ENCODE measurements at regions not wholly inside any gene's neighbourhood (a gene's known extent, or its start where the extent isn't known, plus 50 kb on each side); places are given as distances from the start of the nearest gene placed in this dataset.

DNA sequence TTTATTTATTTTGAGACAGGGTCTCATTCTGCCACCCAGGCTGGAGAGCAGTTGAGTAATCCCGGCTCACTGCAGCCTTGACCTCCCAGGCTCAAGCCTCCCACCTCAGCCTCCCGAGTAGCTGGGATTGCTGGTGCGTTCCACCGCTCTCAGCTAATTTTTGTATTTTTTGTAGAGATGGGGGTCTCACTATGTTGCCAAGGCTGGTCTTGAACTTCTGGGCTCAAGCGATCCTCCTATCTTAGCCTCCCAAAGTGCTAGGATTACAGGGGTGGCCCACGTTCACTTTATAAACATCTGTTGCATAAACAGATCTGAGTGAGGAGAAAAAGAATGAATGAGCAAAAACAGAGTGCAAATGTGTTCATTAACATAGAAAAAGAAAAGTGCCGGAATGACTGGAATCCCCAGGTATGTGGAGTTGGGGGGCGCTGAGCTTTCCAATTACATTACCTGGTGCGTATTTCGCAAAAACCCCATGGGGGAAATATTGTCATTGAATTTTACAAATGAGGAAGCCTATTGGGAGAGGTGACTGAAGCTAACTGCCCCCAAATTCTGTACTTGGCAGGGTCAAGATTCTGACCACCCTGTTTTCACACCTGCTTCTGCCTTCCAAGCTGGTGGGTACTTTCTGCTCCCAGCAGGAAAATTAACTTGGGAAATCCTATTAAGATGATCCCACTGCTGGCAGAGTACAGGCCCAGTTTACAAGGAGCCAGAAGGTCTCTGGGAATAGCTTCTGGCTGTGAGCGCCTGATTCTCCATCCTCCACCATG is 207.7 kb upstream of the JARID2 start:
- no peak overlapping the region for H3K27ac Mint-ChIP-seq
- H3K4me1 Mint-ChIP-seq = peaks cover 3% of the 10 kb centered on the region
- ATAC-seq (ENCODE audit: low read depth) (no peak), DNase-seq (no peak)
- no peaks in the 10 kb centered on the region for H3K9me3 Mint-ChIP-seq
- POLR2A ChIA-PET = no interaction called here
- no peak overlapping the region for H3K4me3 Mint-ChIP-seq
- peaks cover 2% of the 10 kb centered on the region for H3K27me3 Mint-ChIP-seq
- H3K36me3 Mint-ChIP-seq = no peaks in the 10 kb centered on the region

DNA sequence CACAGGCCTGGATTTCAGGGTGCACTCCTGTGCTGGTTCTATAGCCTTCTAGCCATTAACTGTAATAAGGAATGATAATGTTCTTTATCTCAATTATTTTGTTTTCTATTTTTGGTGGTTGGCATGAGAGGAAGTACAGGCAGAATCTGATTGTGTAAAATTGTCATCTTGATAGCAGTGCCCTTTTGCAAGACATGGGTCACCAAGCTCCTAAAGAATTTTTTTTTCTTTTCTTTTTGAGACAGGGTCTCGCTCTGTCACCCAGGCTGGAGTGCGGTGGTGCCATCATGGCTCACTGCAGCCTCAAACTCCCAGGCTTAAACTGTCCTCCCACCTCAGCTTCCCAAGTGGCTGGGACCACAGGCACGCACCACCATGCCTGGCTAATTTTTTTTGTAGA is 206.7 kb upstream of the JARID2 start:
- POLR2A ChIA-PET = no interaction called here
- H3K27ac Mint-ChIP-seq = no peak overlapping the region
- H3K4me3 Mint-ChIP-seq = no peak overlapping the region
- DNase-seq = no peak
- no peaks in the 10 kb centered on the region for H3K4me1 Mint-ChIP-seq
- H3K27me3 Mint-ChIP-seq = peaks cover 2% of the 10 kb centered on the region
- H3K9me3 Mint-ChIP-seq = no peaks in the 10 kb centered on the region
- ATAC-seq (ENCODE audit: low read depth) = no peak
- H3K36me3 Mint-ChIP-seq = no peaks in the 10 kb centered on the region

DNA sequence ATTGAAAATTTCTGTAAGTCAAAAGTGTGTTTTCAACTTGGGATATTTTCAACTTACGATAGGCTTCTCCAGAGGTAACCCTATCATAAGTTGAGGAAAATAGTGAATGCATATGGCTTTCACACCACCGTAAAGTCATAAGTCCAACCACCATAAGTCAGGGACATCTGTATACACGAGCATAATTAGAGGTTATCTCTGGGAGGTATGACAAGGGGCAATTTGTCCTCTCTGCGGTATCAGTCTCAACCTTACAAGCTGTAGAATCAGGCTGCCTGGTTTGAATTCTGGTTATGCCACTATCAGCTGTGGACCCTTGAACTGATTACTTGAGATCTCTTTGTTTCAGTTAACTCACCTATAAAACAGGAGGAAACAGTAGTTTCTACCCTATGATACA is 202.9 kb upstream of the JARID2 start:
- DNase-seq = no peak
- Mint-ChIP-seq H3K27ac (no peak overlapping the region), H3K27me3 (peaks cover 7% of the 10 kb centered on the region), H3K4me3 (no peak overlapping the region), H3K36me3 (no peaks in the 10 kb centered on the region), H3K4me1 (no peaks in the 10 kb centered on the region), H3K9me3 (peaks cover 2% of the 10 kb centered on the region)
- POLR2A ChIA-PET = no interaction called here
- no peak for ATAC-seq (ENCODE audit: low read depth)

DNA sequence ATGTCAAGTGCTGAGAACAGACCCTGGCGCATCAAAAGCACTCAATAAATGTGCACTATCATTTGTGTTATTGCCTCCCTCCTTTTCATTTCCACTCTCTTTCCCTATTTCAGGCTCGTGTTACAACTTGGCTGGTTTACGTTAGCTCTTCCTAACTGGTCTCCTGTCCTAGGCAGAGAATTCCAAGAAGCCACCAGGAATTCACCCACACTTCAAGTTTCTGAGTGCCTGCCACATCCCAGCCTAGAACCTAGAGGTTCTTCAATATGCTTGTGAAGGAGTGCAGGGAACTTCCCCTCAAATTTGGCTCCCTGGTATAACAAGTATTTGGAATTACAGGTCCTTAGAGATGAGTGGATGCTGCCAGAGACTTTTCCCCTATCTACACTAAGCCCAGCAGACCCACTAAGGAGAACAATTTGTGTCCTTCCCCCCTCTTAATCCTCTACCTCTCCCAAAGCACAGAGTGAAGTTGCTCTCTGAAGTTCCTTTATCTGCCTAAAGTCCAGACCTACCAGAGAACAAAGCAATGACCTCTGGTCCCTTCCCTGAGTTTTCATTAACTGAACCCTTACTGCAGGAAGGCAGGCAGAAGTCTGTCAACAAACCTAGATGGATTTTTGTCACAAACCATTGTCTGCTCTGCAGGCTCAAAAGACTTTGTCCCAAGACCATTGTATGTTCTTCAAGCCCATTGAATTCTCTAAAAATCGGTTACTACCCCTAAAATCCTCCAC is 201.6 kb upstream of the JARID2 start:
- no peaks in the 10 kb centered on the region for H3K36me3 Mint-ChIP-seq
- no peak for DNase-seq
- POLR2A ChIA-PET = no interaction called here
- peaks cover 2% of the 10 kb centered on the region for H3K9me3 Mint-ChIP-seq
- ATAC-seq (ENCODE audit: low read depth) = no peak
- peaks cover 4% of the 10 kb centered on the region for H3K27me3 Mint-ChIP-seq
- H3K4me1 Mint-ChIP-seq = no peaks in the 10 kb centered on the region
- no peak overlapping the region for H3K27ac Mint-ChIP-seq
- H3K4me3 Mint-ChIP-seq = no peak overlapping the region

DNA sequence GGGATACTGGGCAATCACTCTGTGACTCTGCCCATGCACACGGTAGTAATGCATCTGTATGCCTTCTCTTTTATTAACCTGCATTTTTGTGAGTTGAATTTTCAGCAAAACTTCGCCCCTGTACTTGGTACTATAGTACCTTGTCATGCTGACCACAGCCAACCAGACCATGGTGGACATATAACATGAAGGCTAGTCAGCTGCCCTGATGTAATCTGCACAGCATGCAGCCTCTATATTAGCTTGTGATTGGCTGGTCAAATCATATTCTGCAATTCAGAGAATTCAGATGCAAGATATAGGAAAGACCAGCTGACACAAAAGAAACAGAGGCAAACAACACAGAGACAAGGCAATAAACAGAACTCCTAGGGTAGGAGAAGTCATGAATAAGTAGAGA is 200.9 kb upstream of the JARID2 start:
- ATAC-seq (ENCODE audit: low read depth) = no peak
- Mint-ChIP-seq H3K27me3 (peaks cover 4% of the 10 kb centered on the region), H3K36me3 (no peaks in the 10 kb centered on the region), H3K4me3 (no peak overlapping the region), H3K27ac (no peak overlapping the region), H3K4me1 (no peaks in the 10 kb centered on the region), H3K9me3 (peaks cover 2% of the 10 kb centered on the region)
- POLR2A ChIA-PET = no interaction called here
- no peak for DNase-seq

DNA sequence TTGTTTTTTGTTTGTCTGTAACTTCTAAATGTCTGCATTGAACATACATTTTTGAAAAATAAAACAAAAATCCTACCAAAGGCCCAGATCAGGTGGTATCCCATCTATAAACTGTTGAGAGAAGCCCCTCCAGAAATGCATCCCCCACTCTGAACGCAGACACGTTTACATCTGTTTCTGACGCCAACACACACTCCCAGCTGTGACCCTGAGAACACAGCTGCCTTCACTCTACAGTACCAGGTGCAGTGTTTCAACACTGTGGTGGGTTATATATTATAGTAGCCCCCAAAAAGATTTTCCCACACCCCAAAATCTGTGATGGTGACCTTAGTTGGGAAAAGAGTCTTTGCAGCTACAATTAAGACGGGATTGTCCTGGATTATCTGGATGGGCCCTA is 199.1 kb upstream of the JARID2 start:
- H3K36me3 Mint-ChIP-seq = no peaks in the 10 kb centered on the region
- peaks cover 4% of the 10 kb centered on the region for H3K27me3 Mint-ChIP-seq
- no peaks in the 10 kb centered on the region for H3K4me1 Mint-ChIP-seq
- H3K27ac Mint-ChIP-seq = no peak overlapping the region
- POLR2A ChIA-PET = interaction anchor here (0.6 kb wide), 1 partner anchor 903 kb away, joined by 3 read pairs; no protein-coding TSS in a partner anchor
- no peak for DNase-seq
- no peak overlapping the region for H3K4me3 Mint-ChIP-seq
- ATAC-seq (ENCODE audit: low read depth) = no peak
- peaks cover 2% of the 10 kb centered on the region for H3K9me3 Mint-ChIP-seq

DNA sequence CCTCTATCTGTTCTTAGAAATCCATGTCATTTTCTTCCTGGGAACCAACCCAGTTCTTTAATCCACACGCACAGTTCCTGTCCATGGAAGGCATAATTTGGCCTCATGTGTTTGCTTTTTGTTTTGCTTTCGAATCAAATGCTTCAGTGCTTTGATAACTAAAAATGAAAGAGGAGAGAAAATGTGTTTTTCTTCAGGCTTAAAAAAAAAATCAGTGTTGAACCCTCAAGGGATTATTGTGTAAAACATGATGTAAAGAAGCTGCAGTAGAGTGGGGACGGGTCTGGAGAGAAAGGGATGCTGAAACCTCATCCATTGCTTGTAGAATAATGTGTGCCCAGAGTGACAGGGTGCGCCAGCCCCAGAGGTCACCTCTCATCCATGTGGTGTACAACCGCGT is 197.5 kb upstream of the JARID2 start:
- no peak for DNase-seq

DNA sequence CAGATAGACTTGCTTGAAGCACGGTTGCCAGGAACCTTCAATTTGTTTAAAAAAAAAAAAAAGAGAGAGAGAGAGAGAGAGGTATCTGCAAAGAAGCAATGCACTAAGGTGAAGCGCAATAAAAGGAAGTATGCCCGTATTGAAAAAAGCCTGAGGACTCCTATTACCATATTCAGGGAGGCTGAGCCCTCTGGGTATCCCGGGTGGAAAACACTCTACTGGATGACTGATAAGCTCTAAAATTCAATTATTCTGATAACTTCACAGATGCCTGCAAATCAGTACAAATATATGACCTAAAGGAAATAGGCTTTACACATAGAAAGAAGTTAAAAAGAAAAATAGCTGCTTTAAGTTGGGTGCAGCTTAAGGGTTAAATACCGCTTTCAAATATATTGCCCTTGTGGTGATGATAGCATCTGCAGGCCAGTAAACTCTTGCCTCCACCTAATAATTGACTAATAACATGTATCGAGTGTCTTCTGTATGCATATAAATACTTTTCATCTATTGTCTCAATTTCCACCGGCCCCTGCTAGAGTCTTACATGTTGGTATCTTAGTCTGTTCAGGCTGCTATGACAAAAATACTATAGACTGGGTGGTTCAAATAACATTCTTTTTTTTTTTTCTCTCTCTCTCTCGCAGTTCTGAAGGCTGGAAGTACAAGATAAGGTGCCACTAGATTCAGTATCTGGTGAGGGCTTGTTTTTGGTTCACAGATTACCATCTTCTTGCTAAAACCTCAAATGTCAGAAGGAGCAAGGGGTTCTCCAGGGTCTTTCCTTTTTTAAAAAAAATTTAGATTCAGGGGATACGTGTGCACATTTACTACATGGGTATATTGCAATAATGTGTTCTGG is 187.4 kb upstream of the JARID2 start:
- DNase-seq = no peak
- no peaks in the 10 kb centered on the region for H3K27me3 Mint-ChIP-seq
- H3K9me3 Mint-ChIP-seq = peaks cover 3% of the 10 kb centered on the region
- ATAC-seq (ENCODE audit: low read depth) = no peak
- H3K36me3 Mint-ChIP-seq = no peaks in the 10 kb centered on the region
- POLR2A ChIA-PET = no interaction called here
- H3K4me3 Mint-ChIP-seq = no peak overlapping the region
- H3K27ac Mint-ChIP-seq = no peak overlapping the region
- H3K4me1 Mint-ChIP-seq = no peaks in the 10 kb centered on the region

More for the DNA sequence above, 197.5 kb upstream of the JARID2 start:
- no peak for ATAC-seq (ENCODE audit: low read depth)
- POLR2A ChIA-PET = no interaction called here
- Mint-ChIP-seq H3K4me3 (no peak overlapping the region), H3K27ac (no peak overlapping the region), H3K9me3 (peaks cover 2% of the 10 kb centered on the region), H3K36me3 (no peaks in the 10 kb centered on the region), H3K27me3 (peaks cover 4% of the 10 kb centered on the region), H3K4me1 (peaks cover 1% of the 10 kb centered on the region)

DNA sequence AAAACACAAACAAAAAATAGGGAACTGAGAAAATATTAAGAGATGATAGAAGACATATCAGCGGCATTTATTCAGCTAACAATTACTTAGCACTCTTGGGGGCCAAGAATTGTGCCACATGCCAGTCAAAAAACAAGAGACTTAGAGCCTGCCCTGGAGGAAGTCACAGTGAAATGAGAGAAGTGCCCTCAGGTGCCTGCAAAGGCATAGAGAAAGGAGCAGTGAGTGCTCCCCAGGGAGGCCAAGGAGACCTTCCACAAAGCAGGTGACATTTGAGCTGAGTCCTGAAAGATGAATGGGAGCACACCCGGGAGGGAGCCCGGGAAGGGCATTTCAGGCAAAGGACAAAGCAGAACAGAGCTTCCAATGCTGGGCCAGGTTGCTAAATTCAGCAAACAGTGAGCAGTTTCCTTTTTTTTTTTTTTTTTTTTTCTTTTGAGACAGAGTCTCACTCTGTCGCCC is 184.7 kb upstream of the JARID2 start:
- DNase-seq (no peak), ATAC-seq (ENCODE audit: low read depth) (no peak)
- H3K4me1 Mint-ChIP-seq = no peaks in the 10 kb centered on the region
- no peak overlapping the region for H3K4me3 Mint-ChIP-seq
- H3K9me3 Mint-ChIP-seq = peaks cover 3% of the 10 kb centered on the region
- H3K36me3 Mint-ChIP-seq = no peaks in the 10 kb centered on the region
- POLR2A ChIA-PET = no interaction called here
- no peaks in the 10 kb centered on the region for H3K27me3 Mint-ChIP-seq
- no peak overlapping the region for H3K27ac Mint-ChIP-seq

DNA sequence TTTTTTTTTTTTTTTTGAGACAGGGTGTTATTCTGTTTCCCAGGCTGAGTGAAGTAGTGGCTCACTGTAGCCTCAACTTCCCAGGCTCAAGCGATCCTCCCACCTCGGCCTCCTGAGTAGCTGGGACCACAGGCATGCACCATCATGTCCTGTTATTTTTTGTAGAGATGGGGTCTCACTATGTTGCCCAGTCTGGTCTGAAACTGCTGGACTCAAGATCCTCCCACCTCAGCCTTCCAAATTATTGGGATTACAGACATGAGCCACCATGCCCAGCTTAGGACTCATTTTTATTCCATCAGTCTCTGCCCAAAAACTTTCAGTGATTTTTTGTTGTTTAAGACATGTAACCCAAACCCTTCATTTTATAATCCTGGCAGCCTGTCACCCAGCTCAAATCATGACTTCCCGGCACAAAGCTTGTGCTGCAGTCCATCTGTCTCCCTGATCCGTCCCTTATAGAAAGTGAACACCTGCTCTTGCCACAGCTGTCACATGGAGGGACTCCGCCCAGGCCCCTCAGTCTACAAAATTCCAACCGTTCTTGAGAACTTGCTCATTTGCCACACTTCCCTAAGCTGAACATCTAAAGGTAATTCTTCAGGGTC is 183.9 kb upstream of the JARID2 start:
- Mint-ChIP-seq H3K4me1 (no peaks in the 10 kb centered on the region), H3K27ac (no peak overlapping the region), H3K27me3 (no peaks in the 10 kb centered on the region), H3K4me3 (no peak overlapping the region), H3K36me3 (no peaks in the 10 kb centered on the region), H3K9me3 (peaks cover 3% of the 10 kb centered on the region)
- POLR2A ChIA-PET = no interaction called here
- ATAC-seq (ENCODE audit: low read depth) (no peak), DNase-seq (no peak)

DNA sequence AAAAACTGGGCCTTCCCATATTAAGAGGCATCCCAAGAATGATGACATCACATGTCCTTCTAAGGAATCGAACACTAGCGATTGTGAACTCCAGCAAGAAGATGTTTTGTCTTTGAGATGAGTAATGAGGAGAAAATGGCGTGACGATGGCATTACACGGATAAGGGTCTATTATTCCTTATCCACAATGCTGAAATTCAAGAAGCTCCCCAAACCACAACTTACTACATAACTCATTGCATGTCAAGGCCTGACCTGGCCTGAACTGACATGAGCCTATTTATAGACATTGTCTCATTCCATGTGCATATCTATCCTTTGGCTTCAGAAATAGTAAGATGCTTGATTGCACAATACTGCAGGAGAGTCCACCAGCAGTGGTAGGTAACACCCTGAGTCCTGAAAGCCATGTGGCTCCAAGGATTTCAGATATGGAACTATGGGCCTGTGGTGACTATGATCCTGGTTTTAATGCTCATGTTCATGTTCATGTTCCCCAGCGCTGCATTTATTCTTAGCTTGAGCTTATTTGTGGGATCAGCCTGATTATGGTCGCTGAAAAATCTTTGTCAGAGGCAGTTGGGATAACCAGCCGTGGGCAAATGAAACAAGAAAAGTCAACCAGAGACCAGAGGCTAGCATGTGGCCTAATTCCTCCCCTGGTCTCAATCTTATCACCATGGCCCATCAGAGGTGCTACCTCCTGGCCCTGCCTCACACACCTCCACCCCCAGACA is 183.2 kb upstream of the JARID2 start:
- no peaks in the 10 kb centered on the region for H3K27me3 Mint-ChIP-seq
- no peaks in the 10 kb centered on the region for H3K4me1 Mint-ChIP-seq
- H3K36me3 Mint-ChIP-seq = no peaks in the 10 kb centered on the region

DNA sequence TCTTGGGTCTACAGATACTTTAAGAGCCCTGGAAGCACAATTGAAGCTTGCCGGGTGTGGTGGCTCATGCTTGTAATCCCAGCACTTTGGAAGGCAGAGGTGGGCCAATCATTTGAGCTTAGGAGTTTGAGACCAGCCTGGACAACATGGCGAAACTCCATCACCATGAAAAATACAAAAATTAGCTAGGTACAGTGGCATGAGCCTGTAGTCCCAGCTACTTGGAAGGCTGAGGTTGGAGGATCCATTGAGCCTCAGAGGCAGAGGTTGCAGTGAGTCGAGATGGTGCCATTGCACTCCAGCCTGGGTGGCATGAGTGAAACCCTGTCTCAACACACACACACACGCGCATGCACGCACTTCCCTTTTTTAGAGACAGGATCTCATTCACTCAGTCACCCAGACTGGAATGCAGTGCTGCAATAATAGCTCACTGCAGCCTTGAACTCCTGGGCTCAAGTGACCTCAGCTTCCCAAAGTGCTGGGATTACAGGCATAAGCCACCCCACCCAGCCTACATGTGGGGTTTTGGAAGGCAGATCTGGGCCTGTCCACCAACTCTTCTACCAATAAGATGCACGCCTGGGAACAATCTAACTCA is 182.5 kb upstream of the JARID2 start:
- no peaks in the 10 kb centered on the region for H3K4me1 Mint-ChIP-seq
- peaks cover 3% of the 10 kb centered on the region for H3K9me3 Mint-ChIP-seq
- H3K4me3 Mint-ChIP-seq = no peak overlapping the region
- no peak for ATAC-seq (ENCODE audit: low read depth)
- H3K27me3 Mint-ChIP-seq = no peaks in the 10 kb centered on the region
- POLR2A ChIA-PET = no interaction called here
- H3K27ac Mint-ChIP-seq = no peak overlapping the region
- no peak for DNase-seq
- H3K36me3 Mint-ChIP-seq = no peaks in the 10 kb centered on the region

More for the DNA sequence above, 183.2 kb upstream of the JARID2 start:
- ATAC-seq (ENCODE audit: low read depth) (no peak), DNase-seq (no peak)
- Mint-ChIP-seq H3K4me3 (no peak overlapping the region), H3K27ac (no peak overlapping the region), H3K9me3 (peaks cover 3% of the 10 kb centered on the region)
- POLR2A ChIA-PET = no interaction called here

Measured in activated naive CD8-positive, alpha-beta T cell treated with anti-CD3 and anti-CD28 coated beads, Interleukin-2, amount 10 ng/mL, durations not matched to agents 7 days and 5 days (primary cell).